ENCODE measurements at regions not wholly inside any gene's neighbourhood (a gene's known extent, or its start where the extent isn't known, plus 50 kb on each side); places are given as distances from the start of the nearest gene placed in this dataset.
"Not testable (repeated sequence)": the region's sequence is repeated elsewhere in the genome, so short reads cannot be mapped to it uniquely, and the experiment has no call there.

DNA sequence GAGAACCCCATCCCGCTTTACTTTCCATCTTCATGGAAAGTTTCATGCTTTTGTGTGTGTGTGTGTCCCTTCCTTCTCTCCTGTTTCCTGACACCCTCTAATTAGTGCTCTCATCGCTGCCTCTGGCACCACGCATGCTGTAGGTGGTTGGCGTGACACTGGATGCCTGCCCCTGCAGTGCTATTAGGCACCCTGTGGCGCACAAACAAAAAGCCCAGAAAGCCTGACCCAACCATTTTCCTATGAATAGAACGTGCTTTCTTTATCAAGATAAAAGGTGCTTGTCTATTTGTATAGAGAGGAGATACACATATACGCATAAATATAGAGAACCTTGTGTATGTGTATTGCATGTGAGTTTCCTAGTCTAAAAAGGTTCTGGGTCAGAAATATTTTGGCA is 120.8 kb upstream of the CDCA7L start:
- DNase-seq (ENCODE audit: low read depth) = no peak

DNA sequence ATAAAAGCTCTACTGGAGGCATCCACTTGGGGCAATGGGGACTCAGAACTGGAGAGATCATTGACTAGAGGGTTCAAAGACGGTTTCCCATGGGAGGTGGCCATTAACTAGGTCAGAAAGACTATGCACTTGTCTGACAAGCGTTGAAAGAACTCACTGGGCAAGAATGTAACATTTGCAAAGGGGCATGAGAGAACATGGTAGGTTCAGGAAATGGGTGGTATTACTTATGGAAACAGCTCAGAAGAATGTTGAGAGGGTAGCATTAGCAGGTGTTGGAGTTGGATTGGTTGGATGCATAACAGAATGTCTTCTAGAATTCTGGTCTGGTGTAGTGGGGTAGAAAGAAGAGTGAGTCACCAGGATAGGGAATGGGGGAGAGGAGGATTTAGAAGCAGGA is 119.1 kb upstream of the CDCA7L start:
- no peak for DNase-seq (ENCODE audit: low read depth)

DNA sequence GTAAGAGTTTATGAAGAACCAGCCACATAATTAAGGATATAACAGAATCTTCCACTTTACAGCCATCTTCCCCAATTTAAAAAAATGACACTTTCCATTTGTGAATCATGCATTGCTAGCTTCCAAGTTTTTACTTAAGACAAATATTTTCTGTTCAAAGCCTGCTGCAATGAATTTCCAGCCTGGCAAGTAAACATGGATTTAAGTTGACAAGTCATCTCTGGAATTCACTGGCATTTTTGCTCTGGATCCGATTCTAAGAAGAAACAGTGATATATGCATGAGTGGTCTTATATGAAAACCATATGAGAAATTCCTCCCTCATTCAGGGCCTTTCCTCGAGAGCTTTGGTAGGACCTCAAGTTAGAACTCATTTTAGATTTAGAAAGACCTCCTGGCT is 116.1 kb upstream of the CDCA7L start:
- DNase-seq (ENCODE audit: low read depth) = peak; percentile 6

DNA sequence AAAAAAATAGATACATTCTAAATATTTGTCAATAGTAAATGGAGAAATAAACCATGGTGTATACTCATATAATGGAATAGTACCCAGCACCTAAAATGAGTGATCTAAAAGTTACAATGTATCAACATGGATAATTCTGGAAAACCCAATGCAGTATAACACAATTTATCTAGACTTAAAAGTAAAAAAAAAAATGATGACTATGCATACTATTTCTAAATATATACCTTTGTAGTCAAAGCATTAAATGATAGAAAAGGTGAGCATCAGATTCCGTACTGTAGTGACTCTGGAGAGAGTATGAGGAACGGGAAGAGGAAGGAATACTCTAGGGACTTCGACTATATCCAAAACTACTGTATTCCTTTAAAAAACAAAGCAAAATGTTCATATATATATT is 115.2 kb upstream of the CDCA7L start:
- DNase-seq (ENCODE audit: low read depth) = no peak

DNA sequence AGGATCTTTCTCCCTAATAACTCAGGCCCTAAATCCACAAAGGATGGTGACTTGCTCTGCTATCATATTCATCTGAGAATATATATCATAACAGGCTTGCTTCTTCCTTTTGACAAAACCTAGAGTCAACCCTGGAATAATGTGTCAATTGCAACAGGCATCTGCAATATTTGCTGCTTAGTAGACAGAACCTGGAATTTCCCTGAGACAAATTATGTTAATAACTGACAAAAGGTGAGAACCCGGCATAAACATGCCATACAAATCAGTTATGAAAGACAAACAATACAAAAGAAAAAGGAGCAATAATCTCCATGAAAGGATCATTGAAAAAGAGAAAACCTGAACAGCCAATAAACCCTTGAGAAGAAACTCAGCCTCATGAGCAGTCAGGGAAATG is 114.5 kb upstream of the CDCA7L start:
- no peak for DNase-seq (ENCODE audit: low read depth)

DNA sequence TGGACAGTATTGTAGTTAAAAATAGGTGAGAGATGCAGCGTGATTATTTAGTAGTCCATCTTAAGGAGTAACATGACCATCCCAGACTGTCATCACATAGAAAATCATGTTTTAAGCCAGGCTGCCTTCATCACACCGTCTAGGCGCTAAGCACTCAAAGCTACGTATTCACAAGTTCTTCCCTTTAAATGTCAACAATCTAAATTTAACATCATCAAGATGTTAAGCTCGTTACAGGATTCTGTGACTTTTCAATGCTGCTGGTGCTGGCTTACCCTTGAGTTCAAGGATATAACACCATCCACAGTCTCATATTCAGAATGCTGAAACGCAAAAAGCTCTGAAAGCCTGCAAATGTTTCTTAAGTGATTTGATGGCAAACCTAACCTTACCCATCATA is 109.5 kb upstream of the CDCA7L start:
- DNase-seq (ENCODE audit: low read depth) = no peak

DNA sequence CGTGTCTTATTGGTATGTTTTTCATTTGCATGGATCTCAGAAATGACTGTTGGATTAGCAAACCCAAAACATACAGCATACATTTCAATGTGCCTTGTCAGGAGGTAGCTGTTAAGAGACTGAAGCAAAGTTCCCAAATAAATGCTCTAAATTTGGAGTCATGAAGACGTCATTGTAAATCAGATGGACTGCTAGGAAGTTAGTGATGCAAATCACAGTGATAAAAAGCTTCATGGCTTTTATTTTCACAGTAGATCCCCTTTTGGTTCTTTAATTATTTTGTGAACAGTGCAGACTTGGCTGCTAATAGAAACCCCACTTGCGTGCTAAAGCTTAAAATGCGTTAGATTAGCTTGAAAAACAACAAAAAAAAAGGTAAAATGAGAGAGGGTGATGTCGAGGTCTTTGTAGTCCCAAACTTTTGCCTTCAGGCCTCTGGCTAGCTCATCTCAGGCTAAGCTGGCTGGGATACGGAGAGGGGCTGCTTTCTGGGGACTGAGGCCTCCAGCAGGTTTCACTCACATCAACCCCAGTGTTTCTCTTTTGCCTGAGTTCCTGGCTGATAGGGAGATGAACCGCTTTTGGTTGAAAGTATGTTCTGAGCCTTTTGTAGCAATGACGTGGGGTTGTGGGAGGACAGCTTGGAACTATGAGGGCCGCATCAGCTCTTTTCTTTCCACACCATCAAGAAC is 107.1 kb upstream of the CDCA7L start:
- no peak for DNase-seq (ENCODE audit: low read depth)

DNA sequence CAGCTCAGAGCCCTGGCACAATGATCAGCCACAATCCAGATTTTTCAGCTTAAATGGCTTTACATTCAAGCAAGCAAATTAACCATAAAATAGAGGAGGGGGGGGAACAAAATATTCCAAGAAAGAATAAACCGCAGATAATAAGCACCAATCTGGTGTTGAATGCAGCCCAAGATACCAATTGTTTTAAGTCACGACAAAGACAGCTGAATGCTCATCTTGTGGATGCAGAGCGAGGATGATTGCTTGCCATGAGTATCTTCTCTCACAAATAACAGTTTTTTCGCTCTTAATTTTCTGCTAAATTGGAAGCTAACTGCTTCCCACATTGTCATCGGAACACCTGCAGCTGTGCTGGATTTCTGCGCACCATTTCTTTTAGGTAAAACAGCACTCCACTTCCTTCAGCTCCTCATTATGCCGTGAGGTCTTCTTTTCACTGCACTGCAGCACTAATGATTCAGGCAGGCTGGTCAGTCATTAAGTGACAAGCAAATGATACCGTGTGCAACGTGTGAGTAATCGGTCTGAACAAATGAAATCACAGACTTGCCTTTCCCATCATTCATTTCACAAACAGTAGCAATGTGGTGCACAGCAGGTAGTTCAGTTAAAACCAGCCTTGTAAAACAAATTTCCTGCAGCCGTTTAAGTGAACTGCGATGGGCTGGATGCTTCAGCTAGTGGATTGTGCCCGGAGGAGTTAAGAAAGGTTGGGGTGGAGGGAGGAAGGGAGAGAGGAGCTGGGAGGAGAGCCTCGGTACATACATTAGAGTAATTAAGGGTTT is 106.4 kb upstream of the CDCA7L start:
- no peak for DNase-seq (ENCODE audit: low read depth)

DNA sequence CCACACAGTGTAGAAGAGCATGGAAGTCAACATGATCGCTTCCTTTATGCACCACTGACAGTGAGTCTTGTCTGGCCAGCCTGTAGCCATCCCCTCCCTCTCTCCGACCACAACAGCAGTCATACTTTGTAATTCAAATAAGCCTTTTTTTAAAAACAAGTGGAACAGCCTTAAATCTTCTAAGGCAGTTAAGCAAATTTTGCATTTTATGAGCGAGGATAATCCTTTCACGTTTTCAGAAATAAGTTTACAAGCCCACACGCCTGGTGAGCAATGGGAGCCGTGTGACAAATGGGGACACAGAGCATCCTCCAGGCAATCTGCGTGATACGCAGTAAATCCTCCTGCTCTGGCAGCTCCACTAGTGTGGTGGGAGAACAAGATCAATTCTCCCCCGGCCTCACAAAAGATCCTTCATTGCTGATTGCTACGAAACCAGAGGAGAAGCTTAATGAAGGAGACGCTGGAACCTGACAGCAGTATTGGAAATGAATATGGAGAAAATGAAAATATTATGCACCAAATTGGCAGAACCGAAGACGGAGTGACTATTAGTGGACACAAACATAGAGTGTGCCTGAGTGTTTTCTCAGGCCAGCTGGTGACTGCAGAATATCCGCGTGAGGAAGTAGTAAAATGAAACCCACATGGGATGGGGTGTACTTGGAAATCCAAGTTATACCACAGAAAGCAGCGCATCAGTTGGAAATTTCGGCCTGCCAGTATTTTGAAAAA is 104.2 kb upstream of the CDCA7L start:
- DNase-seq (ENCODE audit: low read depth) = no peak

DNA sequence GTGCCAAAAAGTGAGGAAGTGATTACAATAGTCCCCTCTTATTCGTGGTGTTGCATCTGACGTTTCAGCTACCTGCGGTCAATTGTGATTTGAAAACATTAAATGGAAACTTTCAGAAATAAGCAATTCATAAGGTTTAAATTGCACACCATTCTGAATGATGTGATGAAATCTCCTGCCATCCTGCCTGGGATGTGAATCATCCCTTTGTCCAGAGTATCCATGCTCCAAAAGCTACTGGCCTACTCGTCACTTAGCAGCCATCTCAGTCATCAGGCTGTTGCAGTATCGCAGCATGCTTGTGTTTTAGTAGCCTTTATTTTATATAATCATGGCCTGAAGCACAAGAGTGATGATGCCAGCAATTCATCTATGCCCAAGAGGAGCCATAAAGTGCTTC is 97.7 kb upstream of the CDCA7L start:
- DNase-seq (ENCODE audit: low read depth) = peak; percentile 3

DNA sequence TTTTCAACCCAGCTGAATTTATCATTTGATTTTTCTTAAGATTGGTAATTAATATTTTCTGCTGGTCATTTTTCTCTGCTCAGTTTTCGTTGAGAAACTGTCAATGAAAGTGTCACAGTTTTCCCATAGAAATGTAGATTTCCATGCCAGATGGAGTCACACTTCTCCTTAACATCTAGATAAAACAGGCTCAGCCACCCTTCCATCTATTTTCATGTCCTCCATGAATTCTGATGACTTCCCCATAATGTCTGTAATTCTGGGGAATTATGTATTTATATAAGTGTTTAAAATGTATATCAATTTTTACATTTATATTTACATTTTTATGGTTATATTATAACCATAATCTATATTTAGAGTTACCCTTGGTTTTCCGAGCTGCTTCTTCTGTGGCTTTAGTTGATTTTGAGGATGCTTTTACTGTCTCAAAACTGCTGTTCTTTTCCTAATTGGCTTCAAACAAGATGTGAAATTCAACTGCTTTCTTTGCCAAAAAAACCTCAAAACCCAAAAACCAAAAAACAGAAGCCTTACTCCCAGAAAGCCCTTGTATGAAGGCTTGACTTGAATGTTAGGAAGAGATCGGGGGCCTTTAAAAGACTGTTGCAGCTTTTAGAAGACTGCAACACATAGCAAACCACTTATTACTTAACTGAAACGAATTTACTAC is 95.4 kb upstream of the CDCA7L start:
- DNase-seq (ENCODE audit: low read depth) = no peak

DNA sequence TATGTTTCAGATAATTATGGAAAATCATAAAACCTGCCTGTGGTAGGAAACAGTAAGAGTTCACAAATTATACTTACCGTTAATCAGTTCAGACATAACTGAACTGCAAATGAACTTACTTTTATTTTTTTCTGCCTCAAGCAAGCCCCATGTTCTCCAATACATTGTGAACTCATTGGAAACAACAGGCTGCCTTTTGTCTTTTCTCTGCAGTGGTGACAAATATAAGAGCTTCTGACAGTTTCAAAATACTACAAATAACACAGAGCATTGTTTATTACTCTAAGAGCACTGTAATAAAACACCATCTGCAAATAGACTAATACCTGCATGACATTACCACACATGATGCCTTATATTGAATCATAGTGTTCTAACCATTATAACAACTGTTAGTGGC is 94.0 kb upstream of the CDCA7L start:
- no peak for DNase-seq (ENCODE audit: low read depth)

DNA sequence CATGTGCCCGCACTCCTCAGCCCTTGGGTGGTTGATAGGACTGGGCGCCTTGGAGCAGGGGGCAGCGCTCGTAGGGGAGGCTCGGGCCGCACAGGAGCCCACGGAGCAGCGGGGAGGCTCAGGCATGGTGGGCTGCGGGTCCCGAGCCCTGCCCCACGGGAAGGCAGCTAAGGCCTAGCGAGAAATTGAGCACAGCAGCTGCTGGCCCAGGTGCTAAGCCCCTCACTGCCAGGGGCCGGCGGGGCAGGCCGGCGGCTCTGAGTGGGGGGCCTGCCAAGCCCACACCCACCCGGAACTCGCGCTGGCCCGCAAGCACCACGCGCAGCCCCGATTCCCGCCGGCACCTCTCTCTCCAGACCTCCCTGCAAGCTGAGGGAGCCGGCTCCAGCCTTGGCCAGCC is 86.7 kb upstream of the CDCA7L start:
- not testable (repeated sequence) for DNase-seq (ENCODE audit: low read depth)

DNA sequence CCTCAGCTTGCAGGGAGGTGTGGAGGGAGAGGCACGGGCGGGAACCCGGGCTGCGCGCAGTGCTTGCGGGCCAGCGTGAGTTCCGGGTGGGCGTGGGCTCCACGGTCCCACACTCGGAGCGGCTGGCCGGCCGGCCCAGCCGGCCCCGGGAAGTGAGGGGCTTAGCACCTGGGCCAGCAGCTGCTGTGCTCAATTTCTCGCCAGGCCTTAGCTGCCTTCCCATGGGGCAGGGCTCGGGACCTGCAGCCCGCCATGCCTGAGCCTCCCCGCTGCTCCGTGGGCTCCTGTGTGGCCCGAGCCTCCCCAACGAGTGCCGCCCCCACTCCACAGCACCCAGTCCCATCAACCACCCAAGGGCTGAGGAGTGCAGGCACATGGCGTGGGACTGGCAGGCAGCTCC is 83.0 kb upstream of the CDCA7L start:
- not testable (repeated sequence) for DNase-seq (ENCODE audit: low read depth)

DNA sequence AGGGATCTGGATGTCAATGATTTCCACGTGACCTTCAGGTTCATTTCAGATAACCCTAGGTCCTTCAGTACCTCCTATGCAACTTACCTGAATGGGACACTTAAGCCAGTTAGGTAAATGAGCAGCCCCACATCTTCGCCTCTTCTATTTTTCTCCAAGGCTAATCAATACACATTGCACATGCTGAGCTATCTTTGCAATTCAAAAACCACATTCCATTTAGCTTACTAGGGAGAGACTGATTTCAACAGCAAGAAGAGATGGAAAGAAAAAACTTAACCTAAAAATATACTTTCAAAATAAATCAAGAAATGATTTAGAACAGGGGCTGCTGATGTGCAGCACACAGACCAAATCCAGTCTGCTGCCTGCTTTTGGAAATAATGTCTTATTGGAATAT is 81.8 kb upstream of the CDCA7L start:
- DNase-seq (ENCODE audit: low read depth) = no peak

DNA sequence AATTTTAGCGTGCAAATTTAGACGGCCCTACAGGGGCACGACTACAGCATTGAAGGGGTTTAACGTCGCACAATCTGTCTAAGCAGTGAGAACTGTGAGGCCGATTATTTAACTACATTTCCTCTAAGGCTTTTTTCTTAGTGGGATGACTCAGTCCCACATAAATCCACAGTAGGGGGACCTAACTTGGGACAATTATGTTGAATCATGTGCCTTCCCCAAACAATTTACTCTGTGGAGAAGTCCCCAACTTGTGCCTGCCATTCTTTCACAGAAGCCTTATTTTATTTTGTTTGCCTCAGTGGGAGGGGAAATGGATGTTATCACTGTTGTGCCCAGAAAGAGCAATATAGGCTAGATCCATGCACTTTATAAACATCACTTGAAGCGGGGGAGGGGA is 80.3 kb upstream of the CDCA7L start:
- DNase-seq (ENCODE audit: low read depth) = no peak

DNA sequence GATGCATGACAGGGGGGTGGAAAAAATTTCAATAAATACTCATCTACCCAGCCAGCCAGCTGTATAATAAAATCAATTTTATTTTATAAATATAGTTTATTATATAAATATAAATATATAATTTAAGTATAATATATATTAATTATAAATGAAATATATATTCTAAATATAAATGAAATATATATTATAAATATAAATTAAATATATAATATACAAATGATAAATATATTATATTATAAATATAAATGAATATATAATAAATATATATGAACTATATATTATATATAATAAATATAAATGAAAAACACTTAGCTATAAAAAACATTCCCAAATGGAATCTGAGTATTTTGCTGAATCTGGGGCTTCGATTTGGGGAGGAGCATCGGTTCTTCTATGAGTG is 79.4 kb upstream of the CDCA7L start:
- DNase-seq (ENCODE audit: low read depth) = no peak

DNA sequence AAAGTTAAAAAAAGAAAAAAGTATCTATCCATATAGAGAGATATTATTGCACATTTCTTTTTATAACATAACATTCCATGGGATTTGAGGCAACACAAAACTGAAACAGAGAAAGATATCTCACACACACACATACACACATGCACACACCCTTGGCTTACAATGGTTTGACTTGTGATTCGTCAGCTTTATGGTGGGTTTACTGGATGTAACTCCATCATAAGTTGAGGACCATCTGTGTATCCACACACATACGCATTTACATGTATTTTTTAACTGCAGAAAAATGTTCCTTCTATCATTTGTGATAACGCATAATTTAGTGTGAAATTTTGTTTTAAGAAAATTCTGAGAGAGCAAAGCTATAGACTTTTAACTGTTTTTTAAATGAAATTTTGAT is 74.2 kb upstream of the CDCA7L start:
- DNase-seq (ENCODE audit: low read depth) = no peak

DNA sequence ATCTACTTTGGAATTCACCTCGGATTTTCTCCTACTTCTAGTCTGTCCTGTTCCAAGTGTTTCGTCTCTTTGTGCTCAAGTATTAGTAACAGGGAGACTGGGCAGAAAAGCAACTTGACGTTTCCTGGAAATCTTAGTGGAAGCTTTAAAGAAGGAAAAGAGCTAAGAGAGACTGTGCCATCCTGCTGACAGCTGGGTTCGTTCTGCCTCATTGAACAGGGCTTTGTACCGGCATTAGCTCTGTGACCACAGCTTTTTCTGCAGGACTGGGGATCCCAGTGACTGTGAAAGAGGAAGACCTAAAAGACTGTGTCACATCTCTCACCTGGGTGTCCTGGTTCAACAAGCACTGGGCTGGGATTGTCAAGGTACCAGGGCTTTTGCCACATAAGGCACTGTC is 70.8 kb upstream of the CDCA7L start:
- DNase-seq (ENCODE audit: low read depth) = no peak

DNA sequence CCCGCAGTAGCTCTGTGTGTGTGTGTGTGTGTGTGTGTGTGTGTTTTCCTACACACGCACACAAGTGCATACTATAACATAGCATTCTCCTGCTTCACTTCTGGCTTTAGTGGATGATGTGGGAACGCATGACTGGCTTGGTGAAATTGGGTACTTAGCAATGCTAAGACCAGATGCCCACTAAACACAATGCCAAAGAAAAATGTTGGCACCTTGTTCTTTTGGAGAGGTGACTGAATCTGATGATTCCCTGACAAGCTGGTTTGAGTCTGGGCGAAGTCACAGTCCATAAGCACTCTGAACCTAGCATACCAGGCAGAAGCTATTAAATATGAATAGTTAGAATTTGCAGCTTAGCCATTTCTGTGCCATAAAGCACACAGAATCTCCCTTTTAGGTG is 68.0 kb upstream of the CDCA7L start:
- DNase-seq (ENCODE audit: low read depth) = no peak

DNA sequence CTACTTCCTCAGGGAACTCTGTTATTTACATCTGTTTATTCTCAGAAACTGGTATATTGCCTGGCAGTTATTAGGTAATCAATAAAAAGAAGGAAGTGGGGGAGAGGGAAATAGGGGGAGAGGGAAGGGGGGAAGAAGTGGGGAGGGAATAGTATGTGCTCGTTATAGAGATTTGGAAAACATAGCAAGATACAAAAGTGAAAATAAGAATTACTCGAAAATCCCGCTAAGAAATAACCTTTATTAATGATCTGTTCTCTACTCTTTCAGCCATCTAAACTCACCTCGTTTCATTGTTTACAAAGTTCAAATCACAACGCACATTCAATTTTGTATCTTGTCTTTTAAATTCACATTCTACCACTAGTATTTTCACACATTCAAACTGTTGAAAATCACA is 63.0 kb upstream of the CDCA7L start:
- DNase-seq (ENCODE audit: low read depth) = no peak

DNA sequence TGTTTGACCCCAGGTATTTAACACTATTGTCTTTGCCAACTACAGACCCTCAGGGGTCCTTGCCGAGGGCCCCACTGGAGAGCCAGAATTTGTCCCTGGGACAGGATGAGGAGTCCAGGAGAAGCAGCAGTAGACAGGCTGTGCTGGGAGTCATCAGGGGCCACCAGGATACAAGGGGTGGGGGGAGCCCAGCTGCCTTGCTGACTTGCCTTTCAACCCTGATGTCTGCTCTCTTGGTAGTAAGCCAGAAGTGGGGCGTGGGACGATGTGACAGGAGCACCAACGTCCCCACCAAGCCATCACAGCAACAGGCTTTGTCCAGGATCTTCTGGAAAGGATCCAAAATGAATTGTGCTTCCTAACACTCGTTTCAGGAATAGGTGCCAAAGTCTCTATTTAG is 62.4 kb upstream of the CDCA7L start:
- DNase-seq (ENCODE audit: low read depth) = no peak

DNA sequence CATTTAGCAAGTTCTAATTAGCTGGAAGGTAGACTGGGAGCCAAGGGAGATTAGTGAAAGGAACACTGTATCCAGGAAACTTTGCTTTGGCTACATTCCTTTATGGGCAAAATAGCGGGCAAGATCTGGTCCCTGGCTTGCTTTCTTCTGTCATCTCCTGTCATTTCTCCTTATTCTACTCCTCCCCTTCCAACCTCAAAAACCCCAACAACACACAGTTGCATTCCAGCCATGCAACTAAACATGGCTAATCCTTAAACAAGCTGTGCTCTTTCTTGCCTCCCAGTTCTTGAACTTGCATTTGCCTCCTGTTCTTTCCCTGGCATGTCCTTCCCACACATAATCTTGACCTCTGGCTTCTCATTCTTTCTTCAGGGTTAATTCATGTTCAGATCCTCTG is 59.5 kb upstream of the CDCA7L start:
- DNase-seq (ENCODE audit: low read depth) = peak; percentile 3
